Lower leg skin (tissue), 4 donors: ENCODE measurements at regions not wholly inside any gene's neighbourhood (a gene's known extent, or its start where the extent isn't known, plus 50 kb on each side); places are given as distances from the start of the nearest gene placed in this dataset.

Experiments used
- DNase-seq, 2 donors: peaks; one replicate each; pipeline ENCODE4 v3.0.0-alpha.2; 2019; ENCODE audit warnings: low spot score in 2 of 2
- H3K4me3 ChIP-seq: fragments of 200-600 bp; sonication (generic); 2 replicates; pipeline ENCODE4 v1.5.1; 2017; ENCODE audit warnings: mild to moderate bottlenecking, low read depth; ENCODE audit not compliant: poor library complexity, severe bottlenecking
- POLR2A ChIP-seq, 2 donors: fragments of 450-650 bp; IDR thresholded peaks; one replicate each; pipeline ENCODE4 v1.6.1; 2016 to 2017; ENCODE audit warnings: antibody characterized with exemption in 2 of 2, mild to moderate bottlenecking in 1 of 2, moderate library complexity in 1 of 2
- WGBS, 2 donors: methylation state at CpG; one replicate each; pipeline ENCODE4 v1.1.5; 2018; 5-methylcytosine and 5-hydroxymethylcytosine counted together
- intact Hi-C: fragments of 100-400 bp; cut with DNase I; formaldehyde crosslinking; loops from one replicate; pipeline ENCODE4 v1.15.0; 2023; ENCODE audit warnings: low total_unique reads
- TF ChIP-seq, protein P1 (sequence below), 3 donors: fragments of 450-650 bp; IDR thresholded peaks; one replicate each; pipeline ENCODE4 v1.5.1; 2016; ENCODE audit warnings: antibody characterized with exemption in 3 of 3, mild to moderate bottlenecking in 3 of 3, moderate library complexity in 2 of 3

DNA sequence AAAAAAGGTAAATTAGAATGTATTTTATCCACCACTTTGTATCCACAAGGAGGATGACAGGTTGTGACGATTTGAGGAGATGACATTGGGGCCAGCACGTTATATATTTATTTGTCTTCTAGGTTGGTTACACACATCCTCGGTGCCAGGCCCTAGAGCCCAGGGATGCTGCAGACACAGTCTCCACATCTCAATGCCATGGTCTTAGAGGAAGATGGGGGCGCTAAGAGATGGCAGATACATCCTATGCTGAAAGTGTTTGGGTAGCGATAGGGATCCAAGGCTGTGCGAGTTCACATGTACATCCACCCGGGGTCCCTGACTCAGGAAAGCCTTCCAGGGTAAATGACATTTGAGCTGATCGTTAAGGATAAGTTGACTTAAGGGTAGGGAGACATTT, 193.1 kb upstream of the GSC start:
- intact Hi-C loops: no loop called here
- TF ChIP-seq POLR2A (IDR thresholded peaks at IDR 0.05): no peak
- TF ChIP-seq, protein P1, sequence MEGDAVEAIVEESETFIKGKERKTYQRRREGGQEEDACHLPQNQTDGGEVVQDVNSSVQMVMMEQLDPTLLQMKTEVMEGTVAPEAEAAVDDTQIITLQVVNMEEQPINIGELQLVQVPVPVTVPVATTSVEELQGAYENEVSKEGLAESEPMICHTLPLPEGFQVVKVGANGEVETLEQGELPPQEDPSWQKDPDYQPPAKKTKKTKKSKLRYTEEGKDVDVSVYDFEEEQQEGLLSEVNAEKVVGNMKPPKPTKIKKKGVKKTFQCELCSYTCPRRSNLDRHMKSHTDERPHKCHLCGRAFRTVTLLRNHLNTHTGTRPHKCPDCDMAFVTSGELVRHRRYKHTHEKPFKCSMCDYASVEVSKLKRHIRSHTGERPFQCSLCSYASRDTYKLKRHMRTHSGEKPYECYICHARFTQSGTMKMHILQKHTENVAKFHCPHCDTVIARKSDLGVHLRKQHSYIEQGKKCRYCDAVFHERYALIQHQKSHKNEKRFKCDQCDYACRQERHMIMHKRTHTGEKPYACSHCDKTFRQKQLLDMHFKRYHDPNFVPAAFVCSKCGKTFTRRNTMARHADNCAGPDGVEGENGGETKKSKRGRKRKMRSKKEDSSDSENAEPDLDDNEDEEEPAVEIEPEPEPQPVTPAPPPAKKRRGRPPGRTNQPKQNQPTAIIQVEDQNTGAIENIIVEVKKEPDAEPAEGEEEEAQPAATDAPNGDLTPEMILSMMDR (IDR thresholded peaks at IDR 0.05): no peak
- H3K4me3 ChIP-seq: no peak overlapping the region
- peak in 1 of 2 donors; percentile 50 for DNase-seq
- 83 to 86% methylated on average over 8 of the region's 8 CpGs for WGBS, 2 donors

DNA sequence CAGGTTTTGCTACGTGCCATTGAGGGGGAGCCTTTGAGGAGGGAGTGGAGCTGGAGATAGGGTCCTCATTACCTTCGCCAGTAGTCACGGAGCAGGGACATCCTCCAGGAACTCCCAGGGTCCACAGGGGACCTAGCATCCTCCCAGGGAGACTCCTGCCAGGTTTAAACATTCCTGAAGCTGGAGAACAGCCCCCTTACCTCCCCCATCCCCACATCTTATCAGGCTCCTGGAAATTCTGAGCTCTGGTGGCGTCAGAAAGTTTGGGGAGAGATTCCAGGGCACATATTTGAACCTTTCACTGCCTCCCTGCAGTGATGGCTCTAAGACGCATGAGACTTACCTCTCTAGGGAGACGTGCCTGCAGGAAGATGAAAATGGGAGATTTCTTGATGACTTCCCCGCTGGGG, 192.3 kb upstream of the GSC start:
- WGBS, 2 donors: 51 to 68% methylated on average over 7 of the region's 7 CpGs
- intact Hi-C loops: no loop called here
- TF ChIP-seq, protein P1 (IDR thresholded peaks at IDR 0.05): no peak
- no peak for TF ChIP-seq POLR2A (IDR thresholded peaks at IDR 0.05)
- no peak for DNase-seq
- no peak overlapping the region for H3K4me3 ChIP-seq

DNA sequence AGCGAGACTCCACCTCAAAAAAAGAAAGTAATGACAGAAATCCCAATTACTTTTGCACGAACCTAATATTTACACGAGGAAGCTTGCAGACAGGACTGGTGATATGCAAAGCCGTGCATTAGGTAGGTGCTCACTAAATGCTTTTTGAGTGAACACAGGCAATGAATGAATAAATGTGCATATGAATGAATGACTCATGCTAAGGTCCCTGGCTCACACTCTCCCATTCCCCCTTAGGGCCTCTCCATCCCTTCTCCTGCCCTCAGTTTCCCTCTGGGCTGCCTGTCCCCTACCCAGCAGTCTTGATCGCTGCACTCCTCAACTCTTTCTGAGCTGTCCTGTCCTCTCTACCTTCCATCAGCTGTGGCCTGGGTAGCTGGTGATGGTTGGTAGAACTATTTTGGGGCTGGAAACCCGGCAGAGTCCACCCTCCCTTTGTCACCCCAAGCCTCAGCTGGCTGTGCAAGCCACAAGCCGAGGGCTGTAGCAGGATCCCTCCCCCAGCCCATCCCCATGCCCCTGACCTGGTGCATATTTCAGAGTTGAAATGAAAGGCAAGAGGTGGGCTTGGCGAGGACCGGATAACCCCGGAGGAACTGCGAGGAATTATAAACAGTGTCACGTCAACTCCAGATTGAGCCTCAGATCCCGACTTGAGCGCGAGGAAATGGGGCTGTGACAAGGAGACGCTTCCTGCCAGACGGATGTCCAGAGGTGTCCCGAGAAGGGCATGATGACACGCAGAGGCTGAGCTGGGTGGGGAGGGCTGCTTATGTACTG, 191.7 kb upstream of the GSC start:
- intact Hi-C loops: no loop called here
- peak in 1 of 2 donors; percentile 76 for DNase-seq
- TF ChIP-seq, protein P1 (IDR thresholded peaks at IDR 0.05): no peak
- no peak for TF ChIP-seq POLR2A (IDR thresholded peaks at IDR 0.05)
- H3K4me3 ChIP-seq: no peak overlapping the region
- 64 to 71% methylated on average over 19 of the region's 19 CpGs for WGBS, 2 donors

DNA sequence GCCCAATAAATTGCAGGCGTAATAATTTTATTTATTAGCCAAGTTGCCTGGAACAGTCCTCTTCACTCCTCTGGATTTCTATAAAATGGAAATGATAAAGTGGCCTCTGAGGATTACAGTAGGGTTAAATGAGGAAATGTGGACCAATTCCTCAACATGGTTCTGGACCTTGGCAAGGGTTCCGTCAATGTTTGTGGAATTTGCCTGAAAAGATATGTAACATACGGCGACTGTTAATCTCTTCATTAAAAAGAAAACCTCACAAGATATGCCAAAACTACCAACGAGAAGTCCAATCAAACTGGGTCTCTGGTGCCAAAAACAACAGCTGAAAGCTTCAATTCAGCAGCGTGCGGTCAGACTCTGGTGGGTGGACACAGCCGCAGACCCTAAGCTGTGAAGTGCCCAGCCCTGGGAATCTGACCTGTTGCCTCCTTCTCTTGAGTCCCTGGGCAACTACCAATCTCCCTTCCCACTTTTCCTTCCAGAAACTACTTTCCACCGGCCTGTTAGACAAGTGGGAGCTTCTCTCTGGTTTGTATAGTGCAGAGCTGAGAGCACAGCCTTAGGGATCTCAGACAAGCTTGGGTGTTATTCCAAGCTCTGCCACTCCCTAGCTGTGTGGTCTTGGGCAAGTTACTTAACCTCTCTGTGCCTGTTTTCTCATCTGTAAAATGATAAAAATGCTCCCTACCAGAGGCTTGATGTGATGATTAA, 190.5 kb upstream of the GSC start:
- TF ChIP-seq, protein P1 (IDR thresholded peaks at IDR 0.05): no peak
- TF ChIP-seq POLR2A (IDR thresholded peaks at IDR 0.05): no peak
- DNase-seq: peak in 1 of 2 donors; percentile 61
- no peak overlapping the region for H3K4me3 ChIP-seq
- 61 to 66% methylated on average over 9 of the region's 9 CpGs for WGBS, 2 donors
- intact Hi-C loops: no loop called here

DNA sequence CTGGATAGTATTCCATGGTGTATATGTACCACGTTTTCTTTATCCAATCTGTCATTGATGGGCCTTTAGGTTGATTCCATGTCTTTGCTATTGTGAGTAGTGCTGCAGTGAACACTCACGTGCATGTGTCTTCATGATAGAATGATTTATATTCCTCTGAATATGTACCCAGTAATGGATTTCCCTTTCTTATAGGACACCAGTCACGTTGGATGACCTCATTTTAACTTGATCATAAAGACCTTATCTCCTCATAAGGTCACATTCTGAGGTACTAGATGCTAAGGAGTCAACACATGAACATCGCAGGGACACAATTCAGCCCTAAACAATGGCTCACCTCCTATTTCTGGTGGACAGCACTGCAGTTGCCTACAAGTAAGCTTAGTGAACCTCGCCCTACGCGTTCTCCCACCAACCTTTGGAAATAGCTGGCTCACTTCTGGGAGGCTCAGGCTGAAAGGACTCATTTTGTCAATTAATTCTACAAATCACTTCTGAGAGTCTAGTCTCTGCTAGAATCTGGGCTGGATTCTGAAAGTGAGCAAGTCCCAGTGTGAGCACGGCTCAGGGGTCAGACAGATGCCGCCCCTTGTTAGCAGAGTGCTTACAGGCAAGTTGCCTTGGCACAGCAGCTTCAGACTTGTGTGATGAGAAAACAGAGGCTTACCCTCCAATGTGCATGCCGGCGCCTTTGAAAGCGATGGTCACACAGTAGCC, 183.8 kb upstream of the GSC start:
- DNase-seq: peak in 1 of 2 donors; percentile 63
- intact Hi-C loops: no loop called here
- H3K4me3 ChIP-seq: no peak overlapping the region
- TF ChIP-seq, protein P1 (IDR thresholded peaks at IDR 0.05): no peak
- no peak for TF ChIP-seq POLR2A (IDR thresholded peaks at IDR 0.05)
- WGBS, 2 donors: 82 to 84% methylated on average over 12 of the region's 12 CpGs
